Thoracic aorta (tissue), 2 donors: ENCODE measurements at regions not wholly inside any gene's neighbourhood (a gene's known extent, or its start where the extent isn't known, plus 50 kb on each side); places are given as distances from the start of the nearest gene placed in this dataset.

Source experiments
- ATAC-seq: fragments of 150-250 bp; one replicate; pipeline ENCODE4 v1.8.0; 2017; ENCODE audit warnings: low read depth; ENCODE audit not compliant: insufficient number of reproducible peaks, low FRiP score
- DNase-seq: peaks from one replicate; pipeline ENCODE4 v3.0.0-alpha.2; 2020; ENCODE audit warnings: low spot score
- H3K27ac ChIP-seq, 2 donors: fragments of 200-600 bp; sonication (generic); 1 replicate in 1 of 2; 2 replicates in 1 of 2; pipeline ENCODE4 v1.5.1; 2016; ENCODE audit warnings: mild to moderate bottlenecking in 2 of 2, moderate library complexity in 2 of 2
- H3K27me3 ChIP-seq: fragments of 200-600 bp; sonication (generic); replicated peaks from 2 replicates; pipeline ENCODE4 v1.6.0; 2016; ENCODE audit warnings: mild to moderate bottlenecking; ENCODE audit not compliant: insufficient read depth
- H3K36me3 ChIP-seq: fragments of 200-600 bp; sonication (generic); one replicate; pipeline ENCODE4 v1.5.1; 2016
- H3K4me1 ChIP-seq, 2 donors: fragments of 200-600 bp; sonication (generic); 1 replicate in 1 of 2; 2 replicates in 1 of 2; pipeline versions ENCODE4 v1.5.1 to v1.6.0; 2016; ENCODE audit warnings: low read depth in 2 of 2, mild to moderate bottlenecking in 1 of 2; ENCODE audit not compliant: control insufficient read depth in 1 of 2
- H3K4me3 ChIP-seq: fragments of 200-600 bp; sonication (generic); 2 replicates; pipeline ENCODE4 v1.5.1; 2016; ENCODE audit warnings: mild to moderate bottlenecking
- H3K9me3 ChIP-seq: fragments of 200-600 bp; sonication (generic); 2 replicates; pipeline ENCODE4 v1.5.1; 2016
- TF ChIP-seq, protein P1 (sequence below): fragments of 200-600 bp; sonication (generic); IDR thresholded peaks from one replicate; pipeline ENCODE4 v1.5.1; 2019; ENCODE audit warnings: antibody characterized with exemption

DNA sequence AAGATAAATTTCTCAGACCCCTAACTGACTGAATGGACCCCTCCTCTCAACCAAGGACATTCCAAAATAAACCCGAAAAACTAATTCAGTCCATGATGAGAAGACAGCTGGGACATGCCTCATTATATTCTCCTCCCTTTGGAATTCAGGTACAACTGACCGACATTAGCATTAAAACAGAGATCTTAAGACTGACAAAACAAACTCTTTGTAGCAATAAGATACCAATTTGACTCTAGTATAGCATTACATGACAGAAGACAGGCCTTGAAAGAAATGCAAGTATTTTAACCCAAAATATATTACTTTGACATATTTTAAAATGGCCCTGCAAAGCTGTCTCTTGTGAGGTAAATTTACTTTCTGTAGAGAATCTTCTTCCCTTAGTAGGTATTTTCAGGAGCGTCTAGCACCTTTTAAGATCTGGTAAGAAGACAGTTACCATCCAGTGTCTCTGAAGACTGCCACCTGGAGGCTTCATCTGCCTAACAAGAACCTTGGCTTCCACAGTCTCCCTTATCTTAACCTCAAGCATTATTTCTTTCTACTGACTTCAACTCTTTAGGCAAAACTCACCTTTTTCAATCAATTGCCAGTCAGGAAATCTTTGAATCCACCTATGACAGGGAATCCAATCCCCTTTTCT, 957.5 kb downstream of the SLC6A15 start:
- Histone ChIP-seq H3K36me3 (no peaks in the 10 kb centered on the region), H3K4me1 (no peaks in the 10 kb centered on the region), H3K9me3 (no peaks in the 10 kb centered on the region), H3K27ac (no peak overlapping the region), H3K4me3 (no peak overlapping the region), H3K27me3 (no peaks in the 10 kb centered on the region)
- DNase-seq, result no peak
- ATAC-seq, result no peak
- TF ChIP-seq, protein P1, sequence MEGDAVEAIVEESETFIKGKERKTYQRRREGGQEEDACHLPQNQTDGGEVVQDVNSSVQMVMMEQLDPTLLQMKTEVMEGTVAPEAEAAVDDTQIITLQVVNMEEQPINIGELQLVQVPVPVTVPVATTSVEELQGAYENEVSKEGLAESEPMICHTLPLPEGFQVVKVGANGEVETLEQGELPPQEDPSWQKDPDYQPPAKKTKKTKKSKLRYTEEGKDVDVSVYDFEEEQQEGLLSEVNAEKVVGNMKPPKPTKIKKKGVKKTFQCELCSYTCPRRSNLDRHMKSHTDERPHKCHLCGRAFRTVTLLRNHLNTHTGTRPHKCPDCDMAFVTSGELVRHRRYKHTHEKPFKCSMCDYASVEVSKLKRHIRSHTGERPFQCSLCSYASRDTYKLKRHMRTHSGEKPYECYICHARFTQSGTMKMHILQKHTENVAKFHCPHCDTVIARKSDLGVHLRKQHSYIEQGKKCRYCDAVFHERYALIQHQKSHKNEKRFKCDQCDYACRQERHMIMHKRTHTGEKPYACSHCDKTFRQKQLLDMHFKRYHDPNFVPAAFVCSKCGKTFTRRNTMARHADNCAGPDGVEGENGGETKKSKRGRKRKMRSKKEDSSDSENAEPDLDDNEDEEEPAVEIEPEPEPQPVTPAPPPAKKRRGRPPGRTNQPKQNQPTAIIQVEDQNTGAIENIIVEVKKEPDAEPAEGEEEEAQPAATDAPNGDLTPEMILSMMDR, result no peak

DNA sequence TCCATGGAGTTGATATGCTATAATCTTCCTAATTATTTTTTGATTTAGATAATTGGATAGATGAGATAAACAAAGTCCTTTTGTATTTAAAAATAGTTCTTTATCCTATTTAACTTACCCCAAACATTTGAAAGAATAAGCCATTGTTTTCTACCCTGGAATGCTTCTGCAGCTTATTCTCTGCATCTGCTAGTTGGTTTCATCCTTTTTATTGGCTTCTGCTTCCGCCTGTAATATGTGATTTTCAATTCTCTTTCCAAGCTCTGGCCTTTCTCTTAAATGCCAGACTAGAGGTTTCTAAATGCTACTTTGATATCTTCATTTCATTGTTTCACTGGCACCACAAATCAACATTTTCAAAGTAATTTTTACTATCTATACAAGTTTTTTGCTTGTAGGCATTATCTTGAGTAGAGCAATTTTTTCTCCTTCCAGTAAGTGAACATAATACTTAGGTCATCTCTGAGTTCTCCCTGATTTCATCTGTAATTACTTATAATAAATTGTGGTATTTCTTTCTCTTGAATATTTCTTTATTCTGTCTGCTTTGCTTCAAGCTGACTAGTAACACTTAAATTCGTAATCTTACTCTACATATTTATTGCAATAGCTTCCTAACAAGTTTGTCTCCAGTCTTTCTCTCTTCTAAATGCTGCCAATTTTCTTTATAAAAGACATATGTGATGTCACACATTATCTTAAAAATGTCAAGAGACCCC, 958.4 kb downstream of the SLC6A15 start:
- Histone ChIP-seq H3K4me3 (no peak overlapping the region), H3K27ac (no peak overlapping the region), H3K4me1 (no peaks in the 10 kb centered on the region), H3K9me3 (no peaks in the 10 kb centered on the region), H3K36me3 (no peaks in the 10 kb centered on the region), H3K27me3 (no peaks in the 10 kb centered on the region)
- no peak for DNase-seq
- no peak for ATAC-seq
- TF ChIP-seq, protein P1, result no peak

DNA sequence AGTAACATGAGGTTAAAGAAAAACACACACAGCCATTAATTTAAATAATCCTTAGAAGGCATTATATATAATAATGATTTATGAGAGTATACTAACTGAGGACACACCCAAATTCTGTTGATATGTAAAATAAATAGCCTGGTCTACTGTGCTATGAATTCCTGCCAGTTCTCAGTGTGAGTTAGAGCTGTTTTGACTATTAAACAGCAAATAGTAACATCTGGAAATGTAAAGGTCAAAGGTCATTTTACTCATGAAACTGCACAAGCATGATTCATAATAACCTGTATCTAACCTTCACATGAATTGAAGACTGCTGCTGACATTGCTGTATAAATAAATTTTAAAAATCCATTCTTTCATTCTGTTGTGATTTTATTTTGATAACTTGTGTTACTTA, 966.7 kb downstream of the SLC6A15 start:
- H3K27ac ChIP-seq, result no peak overlapping the region
- DNase-seq, result no peak
- ATAC-seq, result no peak
- TF ChIP-seq, protein P1, result no peak
- no peaks in the 10 kb centered on the region for H3K36me3 ChIP-seq
- no peaks in the 10 kb centered on the region for H3K4me1 ChIP-seq
- H3K4me3 ChIP-seq, result no peak overlapping the region
- H3K27me3 ChIP-seq, result no peaks in the 10 kb centered on the region
- H3K9me3 ChIP-seq, result no peaks in the 10 kb centered on the region

DNA sequence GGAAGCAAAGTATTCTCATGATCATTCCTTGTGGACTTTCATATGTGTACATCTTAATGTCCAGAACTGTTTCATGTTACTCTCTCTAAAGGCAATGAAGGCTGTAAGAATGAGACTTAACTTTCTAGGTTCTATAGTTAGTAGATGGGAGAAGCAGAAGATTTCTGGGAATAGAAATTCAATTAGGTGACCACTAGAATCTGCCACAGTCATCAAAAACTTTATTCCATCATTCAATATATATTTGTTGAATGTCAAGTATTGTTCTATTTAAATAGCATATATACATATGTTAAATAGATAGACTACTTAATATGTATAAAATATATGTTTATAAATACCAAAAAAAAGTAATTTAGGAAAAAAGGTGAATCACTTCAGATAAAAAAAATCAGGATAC, 972.9 kb downstream of the SLC6A15 start:
- Histone ChIP-seq H3K9me3 (no peaks in the 10 kb centered on the region), H3K4me1 (no peaks in the 10 kb centered on the region), H3K4me3 (no peak overlapping the region), H3K36me3 (no peaks in the 10 kb centered on the region), H3K27me3 (no peaks in the 10 kb centered on the region), H3K27ac (no peak overlapping the region)
- no peak for DNase-seq
- TF ChIP-seq, protein P1, result no peak
- ATAC-seq, result no peak

DNA sequence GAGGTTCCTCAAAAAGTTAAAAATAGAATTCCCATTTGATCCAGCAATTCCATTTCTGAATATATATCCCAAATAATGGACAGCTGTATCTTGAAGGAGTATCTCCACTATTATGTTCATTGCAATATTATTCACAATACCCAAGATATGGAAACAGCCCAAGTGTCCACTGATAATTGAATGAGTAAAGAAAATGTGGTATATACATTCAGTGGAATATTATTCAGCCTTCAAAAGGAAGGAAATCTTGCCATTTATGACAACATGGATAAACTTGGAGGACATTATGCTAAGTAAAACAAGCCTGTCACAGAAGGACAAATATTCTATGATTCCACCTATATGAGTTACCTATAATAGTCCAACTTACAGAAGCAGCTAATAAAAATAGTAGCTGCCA, 979.0 kb downstream of the SLC6A15 start:
- DNase-seq (no peak), ATAC-seq (no peak)
- TF ChIP-seq, protein P1, result no peak
- Histone ChIP-seq H3K27ac (no peak overlapping the region), H3K27me3 (no peaks in the 10 kb centered on the region), H3K9me3 (no peaks in the 10 kb centered on the region), H3K36me3 (no peaks in the 10 kb centered on the region), H3K4me1 (no peaks in the 10 kb centered on the region), H3K4me3 (no peak overlapping the region)
